OCI-LY7 (cell line): ENCODE measurements at regions not wholly inside any gene's neighbourhood (a gene's known extent, or its start where the extent isn't known, plus 50 kb on each side); places are given as distances from the start of the nearest gene placed in this dataset.

Source experiments
- BruUV-seq: library from RNA; stranded (reverse); fragments of 400-500 nt; replicated peaks from 2 replicates; lab custom pipeline; 2021; lab: Mats Ljungman, UMichigan
- CTCF ChIA-PET: fragments of 300-600 bp; sonication (Branson Sonifier 250); formaldehyde crosslinking; loops from one replicate; lab custom pipeline; 2022; ENCODE audit warnings: antibody characterized with exemption; ENCODE audit not compliant: unreplicated experiment; lab: Charles Lee
- POLR2A ChIA-PET: fragments of 300-600 bp; sonication (Branson Sonifier 250); formaldehyde crosslinking; loops from one replicate; lab custom pipeline; 2022; ENCODE audit warnings: antibody characterized with exemption; lab: Charles Lee
- DNase-seq: peaks from one replicate; pipeline ENCODE4 v3.0.0-alpha.2; 2015; ENCODE audit warnings: low spot score
- H2AFZ ChIP-seq: fragments of 200-600 bp; sonication (generic), shearing (Covaris generic); 2 replicates; pipeline ENCODE4 v1.6.1; 2014; ENCODE audit warnings: mild to moderate bottlenecking, antibody characterized with exemption, low read length, moderate library complexity
- H3K27ac ChIP-seq: fragments of 200-600 bp; sonication (generic); 2 replicates; pipeline ENCODE4 v1.5.1; 2014; ENCODE audit warnings: mixed run types, low read depth, mild to moderate bottlenecking, moderate library complexity, low read length, inconsistent platforms; ENCODE audit not compliant: poor library complexity, severe bottlenecking
- H3K36me3 ChIP-seq: fragments of 200-600 bp; sonication (generic); 2 replicates; pipeline ENCODE4 v1.6.1; 2014; ENCODE audit warnings: mild to moderate bottlenecking, antibody characterized with exemption, low read length, moderate library complexity, mixed read lengths; ENCODE audit not compliant: insufficient read depth
- H3K4me1 ChIP-seq: fragments of 200-600 bp; sonication (generic); 2 replicates; pipeline ENCODE4 v1.5.1; 2014; ENCODE audit warnings: mild to moderate bottlenecking, low read length; ENCODE audit not compliant: insufficient read depth, poor library complexity, severe bottlenecking
- H3K4me2 ChIP-seq: fragments of 200-600 bp; sonication (generic); 2 replicates; pipeline ENCODE4 v1.6.1; 2014; ENCODE audit warnings: mild to moderate bottlenecking, low read length
- H3K4me3 ChIP-seq: fragments of 200-600 bp; sonication (generic); 2 replicates; pipeline ENCODE4 v1.5.1; 2014; ENCODE audit warnings: mild to moderate bottlenecking, low read depth, low read length; ENCODE audit not compliant: poor library complexity, severe bottlenecking
- H3K79me2 ChIP-seq: fragments of 200-600 bp; sonication (generic); 2 replicates; pipeline ENCODE4 v1.6.1; 2016; ENCODE audit warnings: low read depth, mild to moderate bottlenecking, low read length, moderate library complexity, mixed read lengths; ENCODE audit not compliant: insufficient read depth
- H3K9me2 ChIP-seq: fragments of 200-600 bp; sonication (generic); 2 replicates; pipeline ENCODE4 v1.6.1; 2016; ENCODE audit warnings: mild to moderate bottlenecking, low read length, mixed read lengths; ENCODE audit not compliant: insufficient read depth
- H3K9me3 ChIP-seq: fragments of 200-600 bp; sonication (generic); 2 replicates; pipeline ENCODE4 v1.6.1; 2014; ENCODE audit warnings: mild to moderate bottlenecking, mixed run types, low read length, mixed read lengths
- H4K20me1 ChIP-seq: fragments of 200-600 bp; sonication (generic); 2 replicates; pipeline ENCODE4 v1.6.1; 2014; ENCODE audit warnings: mild to moderate bottlenecking, antibody characterized with exemption, low read length, moderate library complexity, mixed read lengths; ENCODE audit not compliant: insufficient read depth
- EZH2phosphoT487 ChIP-seq: fragments of 200-600 bp; sonication (generic); IDR thresholded peaks from 2 replicates; pipeline ENCODE4 v1.6.1; 2018; ENCODE audit warnings: low read depth, borderline replicate concordance, mild to moderate bottlenecking, mixed run types, antibody characterized with exemption, low read length, moderate library complexity, mixed read lengths
- intact Hi-C: fragments of 100-400 bp; cut with micrococcal nuclease; formaldehyde crosslinking; loops from one replicate; pipeline ENCODE4 v1.10.0; 2022; ENCODE audit not compliant: unreplicated experiment
- TF ChIP-seq, protein P1 (sequence below): fragments of 200-600 bp; sonication (generic); conservative IDR thresholded peaks from 2 replicates; pipeline ENCODE4 v1.5.1; 2014; ENCODE audit warnings: mild to moderate bottlenecking, antibody characterized with exemption, low read length, moderate library complexity, mixed read lengths

GRCh38 chr14:56367416-56367815 is 212.2 kb upstream of the TMEM260 start:
- Histone ChIP-seq H2AFZ (no peak overlapping the region), H3K27ac (no peak overlapping the region), H3K9me2 (no peaks in the 10 kb centered on the region), H3K36me3 (no peaks in the 10 kb centered on the region), H3K79me2 (no peaks in the 10 kb centered on the region), H4K20me1 (no peaks in the 10 kb centered on the region), H3K9me3 (no peaks in the 10 kb centered on the region), H3K4me1 (no peaks in the 10 kb centered on the region), H3K4me3 (no peak overlapping the region), H3K4me2 (no peak overlapping the region)
- intact Hi-C loops: no loop called here
- ChIA-PET CTCF (no interaction called here), POLR2A (no interaction called here)
- no peak for DNase-seq
- no peak for TF ChIP-seq EZH2phosphoT487
- TF ChIP-seq, protein P1, sequence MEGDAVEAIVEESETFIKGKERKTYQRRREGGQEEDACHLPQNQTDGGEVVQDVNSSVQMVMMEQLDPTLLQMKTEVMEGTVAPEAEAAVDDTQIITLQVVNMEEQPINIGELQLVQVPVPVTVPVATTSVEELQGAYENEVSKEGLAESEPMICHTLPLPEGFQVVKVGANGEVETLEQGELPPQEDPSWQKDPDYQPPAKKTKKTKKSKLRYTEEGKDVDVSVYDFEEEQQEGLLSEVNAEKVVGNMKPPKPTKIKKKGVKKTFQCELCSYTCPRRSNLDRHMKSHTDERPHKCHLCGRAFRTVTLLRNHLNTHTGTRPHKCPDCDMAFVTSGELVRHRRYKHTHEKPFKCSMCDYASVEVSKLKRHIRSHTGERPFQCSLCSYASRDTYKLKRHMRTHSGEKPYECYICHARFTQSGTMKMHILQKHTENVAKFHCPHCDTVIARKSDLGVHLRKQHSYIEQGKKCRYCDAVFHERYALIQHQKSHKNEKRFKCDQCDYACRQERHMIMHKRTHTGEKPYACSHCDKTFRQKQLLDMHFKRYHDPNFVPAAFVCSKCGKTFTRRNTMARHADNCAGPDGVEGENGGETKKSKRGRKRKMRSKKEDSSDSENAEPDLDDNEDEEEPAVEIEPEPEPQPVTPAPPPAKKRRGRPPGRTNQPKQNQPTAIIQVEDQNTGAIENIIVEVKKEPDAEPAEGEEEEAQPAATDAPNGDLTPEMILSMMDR: no peak
- BruUV-seq: no TSS peak

- H3K9me2 ChIP-seq: no peaks in the 10 kb centered on the region
- no peak overlapping the region for H3K4me3 ChIP-seq
- TF ChIP-seq, protein P1: no peak
- TF ChIP-seq EZH2phosphoT487: no peak
- CTCF ChIA-PET: no interaction called here
- no peaks in the 10 kb centered on the region for H3K79me2 ChIP-seq
- no peaks in the 10 kb centered on the region for H3K4me1 ChIP-seq
- POLR2A ChIA-PET: no interaction called here
- no TSS peak for BruUV-seq
- no peak overlapping the region for H3K4me2 ChIP-seq
- no peaks in the 10 kb centered on the region for H3K36me3 ChIP-seq
- no peak for DNase-seq
- intact Hi-C loops: no loop called here
- H4K20me1 ChIP-seq: no peaks in the 10 kb centered on the region
- no peaks in the 10 kb centered on the region for H3K9me3 ChIP-seq
- H2AFZ ChIP-seq: no peak overlapping the region
- H3K27ac ChIP-seq: no peak overlapping the region
These were observed 207.9 kb upstream of the TMEM260 start for GRCh38 chr14:56371737-56372136.

- no peak overlapping the region for H3K4me2 ChIP-seq
- CTCF ChIA-PET: no interaction called here
- TF ChIP-seq EZH2phosphoT487: no peak
- TF ChIP-seq, protein P1: no peak
- BruUV-seq: no TSS peak
- no peaks in the 10 kb centered on the region for H3K79me2 ChIP-seq
- no peaks in the 10 kb centered on the region for H3K36me3 ChIP-seq
- intact Hi-C loops: no loop called here
- no peak overlapping the region for H2AFZ ChIP-seq
- H3K27ac ChIP-seq: no peak overlapping the region
- H4K20me1 ChIP-seq: no peaks in the 10 kb centered on the region
- DNase-seq: no peak
- no peak overlapping the region for H3K4me3 ChIP-seq
- POLR2A ChIA-PET: no interaction called here
- H3K4me1 ChIP-seq: no peaks in the 10 kb centered on the region
- no peaks in the 10 kb centered on the region for H3K9me3 ChIP-seq
- H3K9me2 ChIP-seq: no peaks in the 10 kb centered on the region
These were observed 205.2 kb upstream of the TMEM260 start for GRCh38 chr14:56374421-56374820.
